ENCODE measurements at regions not wholly inside any gene's neighbourhood (a gene's known extent, or its start where the extent isn't known, plus 50 kb on each side); places are given as distances from the start of the nearest gene placed in this dataset.

DNA sequence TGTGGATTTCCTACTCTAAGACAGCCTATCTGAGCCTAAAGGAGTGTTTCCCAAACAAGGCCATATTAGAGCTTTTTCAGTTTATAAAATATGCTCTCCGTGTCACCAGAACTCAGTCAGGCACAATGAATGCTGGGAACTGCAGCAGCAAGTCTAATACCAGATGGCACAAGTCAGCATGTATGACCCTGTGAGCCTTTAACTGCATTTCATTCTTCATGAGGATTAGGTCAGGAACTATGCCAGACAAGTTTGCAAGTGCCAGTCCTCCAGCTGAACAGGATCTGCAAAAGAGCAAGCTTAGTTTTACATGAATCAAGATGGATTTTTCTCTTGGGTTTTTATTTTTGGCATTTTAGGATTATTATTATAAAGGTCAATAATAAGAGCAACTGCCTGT lies 66.7 kb upstream of the SAMD5 start:
- peak in 1 of 2 donors; percentile 69 for DNase-seq
- no peaks in the 10 kb centered on the region for H3K36me3 ChIP-seq
- H3K4me1 ChIP-seq: peaks cover 0 to 7% (median 0%) of the 10 kb centered on the region in 4 donors
- H3K27me3 ChIP-seq: no peaks in the 10 kb centered on the region
- WGBS, 5 donors: 28 to 51% (median 46%) methylated on average over 1 of the region's 1 CpG
- no peak overlapping the region for H3K4me3 ChIP-seq
- no peak overlapping the region for H3K27ac ChIP-seq
- intact Hi-C loops (cut with DNase I; ENCODE audit: low total_unique reads): no loop called here
- H3K9me3 ChIP-seq: no peaks in the 10 kb centered on the region
- no peak for TF ChIP-seq POLR2AphosphoS5 (IDR thresholded peaks at IDR 0.05)
- no peak for TF ChIP-seq POLR2A (IDR thresholded peaks at IDR 0.05)
- no peak for TF ChIP-seq EP300 (IDR thresholded peaks at IDR 0.05)
- TF ChIP-seq, protein P1, sequence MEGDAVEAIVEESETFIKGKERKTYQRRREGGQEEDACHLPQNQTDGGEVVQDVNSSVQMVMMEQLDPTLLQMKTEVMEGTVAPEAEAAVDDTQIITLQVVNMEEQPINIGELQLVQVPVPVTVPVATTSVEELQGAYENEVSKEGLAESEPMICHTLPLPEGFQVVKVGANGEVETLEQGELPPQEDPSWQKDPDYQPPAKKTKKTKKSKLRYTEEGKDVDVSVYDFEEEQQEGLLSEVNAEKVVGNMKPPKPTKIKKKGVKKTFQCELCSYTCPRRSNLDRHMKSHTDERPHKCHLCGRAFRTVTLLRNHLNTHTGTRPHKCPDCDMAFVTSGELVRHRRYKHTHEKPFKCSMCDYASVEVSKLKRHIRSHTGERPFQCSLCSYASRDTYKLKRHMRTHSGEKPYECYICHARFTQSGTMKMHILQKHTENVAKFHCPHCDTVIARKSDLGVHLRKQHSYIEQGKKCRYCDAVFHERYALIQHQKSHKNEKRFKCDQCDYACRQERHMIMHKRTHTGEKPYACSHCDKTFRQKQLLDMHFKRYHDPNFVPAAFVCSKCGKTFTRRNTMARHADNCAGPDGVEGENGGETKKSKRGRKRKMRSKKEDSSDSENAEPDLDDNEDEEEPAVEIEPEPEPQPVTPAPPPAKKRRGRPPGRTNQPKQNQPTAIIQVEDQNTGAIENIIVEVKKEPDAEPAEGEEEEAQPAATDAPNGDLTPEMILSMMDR (IDR thresholded peaks at IDR 0.05): no peak

DNA sequence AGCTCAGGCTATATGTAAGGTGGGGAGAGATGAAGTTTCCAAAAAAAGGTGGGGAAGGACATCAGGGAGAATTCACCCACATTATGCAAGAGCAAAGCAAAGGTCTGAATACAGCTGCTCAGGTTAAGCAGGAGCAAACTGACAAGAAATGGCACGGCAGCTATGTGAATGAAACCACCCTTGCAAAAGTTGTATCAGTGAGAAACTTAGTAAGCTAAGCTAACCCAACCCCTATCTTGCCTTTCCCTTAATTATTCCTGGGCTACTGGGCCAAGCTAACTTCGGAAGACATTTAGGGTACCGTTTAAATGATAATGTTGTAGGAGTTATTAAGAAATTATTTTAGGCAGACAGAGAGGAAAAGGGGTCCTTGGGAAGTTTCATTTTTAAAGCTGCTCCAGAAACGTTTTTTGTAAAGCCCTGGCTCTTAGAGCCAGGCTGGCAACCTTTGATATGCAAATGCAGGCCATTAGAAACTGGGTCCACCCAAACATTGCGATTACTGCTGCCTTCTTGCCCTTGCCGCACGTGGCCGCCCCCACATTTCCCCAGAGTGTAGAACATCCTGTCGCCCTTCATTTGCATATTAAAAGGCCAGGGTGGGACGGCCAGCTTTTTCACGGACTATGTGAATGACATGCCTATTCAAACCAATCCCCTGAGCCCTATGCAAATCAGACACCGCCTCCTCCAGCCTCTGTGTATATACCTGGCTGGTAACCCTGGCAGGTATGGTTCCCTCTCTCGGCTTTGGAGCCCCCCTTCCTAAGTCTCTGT lies 60.5 kb upstream of the SAMD5 start:
- Histone ChIP-seq H3K4me3 (peak overlapping the region; percentile 17 to 37 (median 26)), H3K4me1 (peaks cover 0 to 6% (median 0%) of the 10 kb centered on the region in 4 donors), H3K27ac (no peak overlapping the region), H3K36me3 (no peaks in the 10 kb centered on the region), H3K9me3 (no peaks in the 10 kb centered on the region), H3K27me3 (no peaks in the 10 kb centered on the region)
- intact Hi-C loops (cut with DNase I; ENCODE audit: low total_unique reads): no loop called here
- WGBS, 5 donors: 25 to 47% (median 31%) methylated on average over 13 of the region's 13 CpGs
- TF ChIP-seq EP300 (IDR thresholded peaks at IDR 0.05) (no peak), POLR2AphosphoS5 (IDR thresholded peaks at IDR 0.05) (no peak), POLR2A (IDR thresholded peaks at IDR 0.05) (no peak)
- TF ChIP-seq, protein P1 (IDR thresholded peaks at IDR 0.05): no peak
- DNase-seq: peak; percentile 39 to 56

DNA sequence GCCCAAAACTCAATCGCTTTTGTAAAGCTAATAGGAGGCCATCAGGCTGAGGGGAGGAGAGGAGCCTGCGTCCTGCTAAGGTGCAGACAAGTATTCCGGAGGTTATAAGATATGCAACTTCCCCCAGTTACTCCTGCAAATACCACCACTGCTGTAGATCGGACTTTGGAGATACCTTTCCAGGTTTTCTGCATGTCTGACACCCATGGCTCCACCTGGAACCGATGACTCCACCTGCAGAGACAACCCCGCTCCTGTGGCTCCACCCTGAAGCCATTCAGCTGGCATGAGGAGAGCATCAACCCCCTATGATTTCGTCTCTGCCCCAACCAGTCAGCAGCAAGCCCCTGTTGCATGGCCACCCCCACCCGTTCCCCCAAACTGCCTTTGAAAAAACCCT lies 59.7 kb upstream of the SAMD5 start:
- Histone ChIP-seq H3K4me1 (peaks cover 0 to 6% (median 0%) of the 10 kb centered on the region in 4 donors), H3K4me3 (peak overlapping the region in 2 of 4 donors; percentile 31 to 37), H3K27ac (no peak overlapping the region), H3K36me3 (no peaks in the 10 kb centered on the region), H3K9me3 (no peaks in the 10 kb centered on the region), H3K27me3 (no peaks in the 10 kb centered on the region)
- TF ChIP-seq POLR2A (IDR thresholded peaks at IDR 0.05) (no peak), EP300 (IDR thresholded peaks at IDR 0.05) (no peak), POLR2AphosphoS5 (IDR thresholded peaks at IDR 0.05) (no peak)
- TF ChIP-seq, protein P1 (IDR thresholded peaks at IDR 0.05): no peak
- intact Hi-C loops (cut with DNase I; ENCODE audit: low total_unique reads): no loop called here
- WGBS, 5 donors: 84 to 92% (median 84%) methylated on average over 8 of the region's 8 CpGs
- no peak for DNase-seq

DNA sequence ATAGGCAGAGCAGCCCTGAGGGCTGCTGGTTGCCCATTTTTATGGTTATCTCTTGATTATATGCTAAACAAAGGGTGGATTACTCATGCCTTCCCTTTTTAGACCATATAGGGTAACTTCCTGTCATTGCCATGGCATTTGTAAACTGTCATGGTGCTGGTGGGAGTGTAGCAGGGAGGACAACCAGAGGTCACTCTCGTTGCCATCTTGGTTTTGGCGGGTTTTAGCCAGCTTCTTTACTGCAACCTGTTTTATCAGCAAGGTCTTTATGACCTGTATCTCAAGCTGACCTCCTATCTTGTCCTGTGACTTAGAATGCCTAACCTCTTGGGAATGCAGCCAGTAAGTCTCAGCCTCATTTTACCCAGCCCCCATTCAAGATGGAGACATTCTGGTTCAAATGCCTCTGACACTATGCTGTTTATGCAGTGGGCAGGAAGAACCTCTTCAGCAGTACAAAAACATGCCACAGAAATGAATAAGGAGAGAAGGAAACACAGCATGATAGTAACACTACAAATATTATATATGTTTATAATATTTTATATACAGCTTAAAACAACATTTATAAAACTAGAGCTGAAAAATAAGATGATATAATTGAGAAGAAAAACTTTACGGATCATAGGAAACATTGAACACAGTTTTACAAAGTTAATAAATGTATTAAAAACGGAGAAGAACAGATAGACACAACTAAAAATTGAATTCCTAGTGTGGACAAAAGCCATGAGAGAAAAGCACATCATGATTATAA lies 58.9 kb upstream of the SAMD5 start:
- no peak overlapping the region for H3K27ac ChIP-seq
- peaks cover 0 to 6% (median 0%) of the 10 kb centered on the region in 4 donors for H3K4me1 ChIP-seq
- no peaks in the 10 kb centered on the region for H3K27me3 ChIP-seq
- TF ChIP-seq POLR2AphosphoS5 (IDR thresholded peaks at IDR 0.05): no peak
- TF ChIP-seq, protein P1 (IDR thresholded peaks at IDR 0.05): no peak
- TF ChIP-seq EP300 (IDR thresholded peaks at IDR 0.05): no peak
- no peak for TF ChIP-seq POLR2A (IDR thresholded peaks at IDR 0.05)
- intact Hi-C loops (cut with DNase I; ENCODE audit: low total_unique reads): no loop called here
- no peaks in the 10 kb centered on the region for H3K36me3 ChIP-seq
- no peak overlapping the region for H3K4me3 ChIP-seq
- WGBS, 5 donors: 84 to 92% (median 90%) methylated on average over 4 of the region's 4 CpGs
- no peak for DNase-seq
- no peaks in the 10 kb centered on the region for H3K9me3 ChIP-seq
